Hepatocyte (in vitro differentiated cells): ENCODE measurements at regions not wholly inside any gene's neighbourhood (a gene's known extent, or its start where the extent isn't known, plus 50 kb on each side); places are given as distances from the start of the nearest gene placed in this dataset.

Experiments
- DNase-seq: peaks from one replicate; pipeline ENCODE4 v3.0.0-alpha.2; 2016; ENCODE audit warnings: low spot score
- H2AFZ ChIP-seq: fragments of 200-600 bp; sonication (generic); 2 replicates; pipeline ENCODE4 v1.6.0; 2016; ENCODE audit warnings: antibody characterized with exemption, mild to moderate bottlenecking
- H3K27ac ChIP-seq: fragments of 200-600 bp; sonication (generic); 2 replicates; pipeline ENCODE4 v1.5.1; 2016; ENCODE audit warnings: mild to moderate bottlenecking
- H3K27me3 ChIP-seq: fragments of 200-600 bp; sonication (generic); 2 replicates; pipeline ENCODE4 v1.6.1; 2016
- H3K36me3 ChIP-seq: fragments of 200-600 bp; sonication (generic); replicated peaks from 2 replicates; pipeline ENCODE4 v1.5.1; 2016; ENCODE audit warnings: low read depth; ENCODE audit not compliant: insufficient read depth
- H3K4me1 ChIP-seq: fragments of 200-600 bp; sonication (generic); 2 replicates; pipeline ENCODE4 v1.5.1; 2016; ENCODE audit warnings: mild to moderate bottlenecking, moderate library complexity; ENCODE audit not compliant: insufficient read depth
- H3K4me2 ChIP-seq: fragments of 200-600 bp; sonication (generic); 2 replicates; pipeline ENCODE4 v1.6.0; 2016
- H3K4me3 ChIP-seq: fragments of 200-600 bp; sonication (generic); 2 replicates; pipeline ENCODE4 v1.5.1; 2016; ENCODE audit warnings: mild to moderate bottlenecking
- H3K79me2 ChIP-seq: fragments of 200-600 bp; sonication (generic); 2 replicates; pipeline ENCODE4 v1.6.0; 2017; ENCODE audit warnings: mild to moderate bottlenecking
- H3K9me2 ChIP-seq: fragments of 200-600 bp; sonication (generic); replicated peaks from 2 replicates; pipeline ENCODE4 v1.6.0; 2017; ENCODE audit warnings: mild to moderate bottlenecking; ENCODE audit not compliant: insufficient read depth
- H3K9me3 ChIP-seq: fragments of 200-600 bp; sonication (generic); 2 replicates; pipeline ENCODE4 v1.5.1; 2016; ENCODE audit warnings: low read depth, mild to moderate bottlenecking
- H4K20me1 ChIP-seq: fragments of 200-600 bp; sonication (generic); 2 replicates; pipeline ENCODE4 v1.6.0; 2016; ENCODE audit warnings: mild to moderate bottlenecking; ENCODE audit not compliant: insufficient read depth, poor library complexity, severe bottlenecking
- CTCF ChIP-seq: fragments of 200-600 bp; sonication (generic); IDR thresholded peaks from 2 replicates; pipeline ENCODE4 v1.5.1; 2016; ENCODE audit warnings: antibody characterized with exemption, mild to moderate bottlenecking; ENCODE audit not compliant: poor library complexity
- EZH2 ChIP-seq: fragments of 200-600 bp; sonication (generic); IDR thresholded peaks from 2 replicates; pipeline ENCODE4 v1.6.1; 2016; ENCODE audit warnings: antibody characterized with exemption, mild to moderate bottlenecking, borderline replicate concordance
- EZH2phosphoT487 ChIP-seq: fragments of 200-600 bp; sonication (generic); IDR thresholded peaks from one replicate; pipeline ENCODE4 v1.6.1; 2018; ENCODE audit warnings: antibody characterized with exemption, mild to moderate bottlenecking, low read depth, moderate library complexity; ENCODE audit not compliant: unreplicated experiment, severe bottlenecking
- WGBS: methylation state at CpG from one replicate; pipeline ENCODE4 v1.1.6; 2016; ENCODE audit warnings: low lambda C conversion rate; ENCODE audit errors: missing lambda C conversion rate; 5-methylcytosine and 5-hydroxymethylcytosine counted together

- Histone ChIP-seq H3K4me1 (no peaks in the 10 kb centered on the region), H4K20me1 (no peaks in the 10 kb centered on the region), H2AFZ (no peak overlapping the region), H3K9me2 (no peaks in the 10 kb centered on the region), H3K36me3 (no peaks in the 10 kb centered on the region), H3K4me2 (no peak overlapping the region), H3K27me3 (no peaks in the 10 kb centered on the region), H3K9me3 (no peaks in the 10 kb centered on the region), H3K27ac (no peak overlapping the region), H3K4me3 (no peak overlapping the region), H3K79me2 (no peaks in the 10 kb centered on the region)
- DNase-seq = no peak
- TF ChIP-seq EZH2 (no peak), CTCF (no peak), EZH2phosphoT487 (no peak)
These were observed 236.8 kb upstream of the UBE2E2 start for GRCh38 chr3:22966349-22966748.

GRCh38 chr3:22969276-22969675, 233.9 kb upstream of the UBE2E2 start:
- TF ChIP-seq CTCF = no peak
- no peak for TF ChIP-seq EZH2
- TF ChIP-seq EZH2phosphoT487 = no peak
- DNase-seq = no peak
- WGBS = 94% methylated on average over 1 of the region's 1 CpG
- Histone ChIP-seq H3K4me3 (no peak overlapping the region), H3K9me3 (no peaks in the 10 kb centered on the region), H2AFZ (no peak overlapping the region), H3K9me2 (no peaks in the 10 kb centered on the region), H3K4me1 (no peaks in the 10 kb centered on the region), H4K20me1 (no peaks in the 10 kb centered on the region), H3K36me3 (no peaks in the 10 kb centered on the region), H3K27me3 (no peaks in the 10 kb centered on the region), H3K4me2 (no peak overlapping the region), H3K27ac (no peak overlapping the region), H3K79me2 (no peaks in the 10 kb centered on the region)

- no peak for DNase-seq
- no peak overlapping the region for H3K4me2 ChIP-seq
- no peaks in the 10 kb centered on the region for H3K9me2 ChIP-seq
- H4K20me1 ChIP-seq = no peaks in the 10 kb centered on the region
- H3K4me3 ChIP-seq = no peak overlapping the region
- no peak overlapping the region for H2AFZ ChIP-seq
- no peaks in the 10 kb centered on the region for H3K27me3 ChIP-seq
- H3K4me1 ChIP-seq = no peaks in the 10 kb centered on the region
- 95% methylated on average over 3 of the region's 3 CpGs for WGBS
- no peaks in the 10 kb centered on the region for H3K9me3 ChIP-seq
- no peak for TF ChIP-seq EZH2phosphoT487
- TF ChIP-seq EZH2 = no peak
- TF ChIP-seq CTCF = no peak
- no peak overlapping the region for H3K27ac ChIP-seq
- no peaks in the 10 kb centered on the region for H3K36me3 ChIP-seq
- H3K79me2 ChIP-seq = no peaks in the 10 kb centered on the region
These were observed 231.6 kb upstream of the UBE2E2 start for GRCh38 chr3:22971497-22971896.

GRCh38 chr3:22977042-22977441, 226.1 kb upstream of the UBE2E2 start:
- Histone ChIP-seq H3K79me2 (no peaks in the 10 kb centered on the region), H4K20me1 (no peaks in the 10 kb centered on the region), H3K36me3 (no peaks in the 10 kb centered on the region), H3K4me3 (no peak overlapping the region), H3K9me3 (no peaks in the 10 kb centered on the region), H3K4me2 (no peak overlapping the region), H3K9me2 (no peaks in the 10 kb centered on the region), H3K27ac (no peak overlapping the region), H3K27me3 (no peaks in the 10 kb centered on the region), H3K4me1 (peaks cover 7% of the 10 kb centered on the region), H2AFZ (no peak overlapping the region)
- no peak for TF ChIP-seq CTCF
- no peak for TF ChIP-seq EZH2
- 87% methylated on average over 2 of the region's 2 CpGs for WGBS
- DNase-seq = no peak
